Suprapubic skin (tissue), 4 donors: ENCODE measurements at regions not wholly inside any gene's neighbourhood (a gene's known extent, or its start where the extent isn't known, plus 50 kb on each side); places are given as distances from the start of the nearest gene placed in this dataset.

Experiments
- DNase-seq, 2 donors: peaks; one replicate each; pipeline ENCODE4 v3.0.0-alpha.2; 2019; ENCODE audit warnings: low spot score in 2 of 2
- H3K27ac ChIP-seq: fragments of 200-600 bp; sonication (generic); one replicate; pipeline ENCODE4 v1.5.1; 2019
- H3K27me3 ChIP-seq: fragments of 200-600 bp; sonication (generic); one replicate; pipeline ENCODE4 v1.5.1; 2019
- H3K36me3 ChIP-seq: fragments of 200-600 bp; sonication (generic); one replicate; pipeline ENCODE4 v1.5.1; 2019
- H3K4me1 ChIP-seq: fragments of 200-600 bp; sonication (generic); one replicate; pipeline ENCODE4 v1.5.1; 2019
- H3K4me3 ChIP-seq: fragments of 200-600 bp; sonication (generic); one replicate; pipeline ENCODE4 v1.5.1; 2019; ENCODE audit warnings: mild to moderate bottlenecking
- H3K9me3 ChIP-seq: fragments of 200-600 bp; sonication (generic); one replicate; pipeline ENCODE4 v1.5.1; 2019
- EP300 ChIP-seq: sonication (generic); formaldehyde crosslinking; IDR thresholded peaks from one replicate; pipeline ENCODE4 v1.6.1; 2017; ENCODE audit warnings: antibody characterized with exemption
- POLR2A ChIP-seq, 2 donors: fragments of 450-650 bp; IDR thresholded peaks; one replicate each; pipeline ENCODE4 v1.6.1; 2017; ENCODE audit warnings: antibody characterized with exemption in 2 of 2, mild to moderate bottlenecking in 2 of 2, moderate library complexity in 2 of 2
- POLR2AphosphoS5 ChIP-seq, 3 donors: sonication (generic); formaldehyde crosslinking; IDR thresholded peaks; one replicate each; pipeline ENCODE4 v1.6.1; 2017; ENCODE audit warnings: antibody characterized with exemption in 3 of 3
- WGBS: methylation state at CpG from one replicate; pipeline ENCODE4 v1.1.5; 2018; 5-methylcytosine and 5-hydroxymethylcytosine counted together
- TF ChIP-seq, protein P1 (sequence below), 2 donors: fragments of 200-600 bp in 1 of 2; fragments of 450-650 bp in 1 of 2; sonication (generic) in 1 of 2; IDR thresholded peaks; one replicate each; pipeline ENCODE4 v1.5.1; 2016 to 2019; ENCODE audit warnings: antibody characterized with exemption in 2 of 2, mild to moderate bottlenecking in 1 of 2, moderate library complexity in 1 of 2

GRCh38 chr20:11780765-11781369 is 136.8 kb upstream of the BTBD3 start:
- TF ChIP-seq POLR2AphosphoS5 (IDR thresholded peaks at IDR 0.05) (no peak), POLR2A (IDR thresholded peaks at IDR 0.05) (no peak), EP300 (no peak)
- TF ChIP-seq, protein P1, sequence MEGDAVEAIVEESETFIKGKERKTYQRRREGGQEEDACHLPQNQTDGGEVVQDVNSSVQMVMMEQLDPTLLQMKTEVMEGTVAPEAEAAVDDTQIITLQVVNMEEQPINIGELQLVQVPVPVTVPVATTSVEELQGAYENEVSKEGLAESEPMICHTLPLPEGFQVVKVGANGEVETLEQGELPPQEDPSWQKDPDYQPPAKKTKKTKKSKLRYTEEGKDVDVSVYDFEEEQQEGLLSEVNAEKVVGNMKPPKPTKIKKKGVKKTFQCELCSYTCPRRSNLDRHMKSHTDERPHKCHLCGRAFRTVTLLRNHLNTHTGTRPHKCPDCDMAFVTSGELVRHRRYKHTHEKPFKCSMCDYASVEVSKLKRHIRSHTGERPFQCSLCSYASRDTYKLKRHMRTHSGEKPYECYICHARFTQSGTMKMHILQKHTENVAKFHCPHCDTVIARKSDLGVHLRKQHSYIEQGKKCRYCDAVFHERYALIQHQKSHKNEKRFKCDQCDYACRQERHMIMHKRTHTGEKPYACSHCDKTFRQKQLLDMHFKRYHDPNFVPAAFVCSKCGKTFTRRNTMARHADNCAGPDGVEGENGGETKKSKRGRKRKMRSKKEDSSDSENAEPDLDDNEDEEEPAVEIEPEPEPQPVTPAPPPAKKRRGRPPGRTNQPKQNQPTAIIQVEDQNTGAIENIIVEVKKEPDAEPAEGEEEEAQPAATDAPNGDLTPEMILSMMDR (IDR thresholded peaks at IDR 0.05), result no peak
- H3K27ac ChIP-seq, result no peak overlapping the region
- H3K36me3 ChIP-seq, result no peaks in the 10 kb centered on the region
- no peak for DNase-seq
- no peaks in the 10 kb centered on the region for H3K9me3 ChIP-seq
- no peak overlapping the region for H3K4me3 ChIP-seq
- H3K27me3 ChIP-seq, result no peaks in the 10 kb centered on the region
- WGBS, result 50% methylated on average over 2 of the region's 2 CpGs
- no peaks in the 10 kb centered on the region for H3K4me1 ChIP-seq

GRCh38 chr20:11783102-11783850 is 134.4 kb upstream of the BTBD3 start:
- no peak for DNase-seq
- TF ChIP-seq POLR2A (IDR thresholded peaks at IDR 0.05), result no peak
- H3K4me3 ChIP-seq, result no peak overlapping the region
- H3K27me3 ChIP-seq, result no peaks in the 10 kb centered on the region
- WGBS, result 87% methylated on average over 6 of the region's 6 CpGs
- no peak overlapping the region for H3K27ac ChIP-seq
- no peaks in the 10 kb centered on the region for H3K4me1 ChIP-seq
- no peaks in the 10 kb centered on the region for H3K36me3 ChIP-seq
- H3K9me3 ChIP-seq, result no peaks in the 10 kb centered on the region

DNA sequence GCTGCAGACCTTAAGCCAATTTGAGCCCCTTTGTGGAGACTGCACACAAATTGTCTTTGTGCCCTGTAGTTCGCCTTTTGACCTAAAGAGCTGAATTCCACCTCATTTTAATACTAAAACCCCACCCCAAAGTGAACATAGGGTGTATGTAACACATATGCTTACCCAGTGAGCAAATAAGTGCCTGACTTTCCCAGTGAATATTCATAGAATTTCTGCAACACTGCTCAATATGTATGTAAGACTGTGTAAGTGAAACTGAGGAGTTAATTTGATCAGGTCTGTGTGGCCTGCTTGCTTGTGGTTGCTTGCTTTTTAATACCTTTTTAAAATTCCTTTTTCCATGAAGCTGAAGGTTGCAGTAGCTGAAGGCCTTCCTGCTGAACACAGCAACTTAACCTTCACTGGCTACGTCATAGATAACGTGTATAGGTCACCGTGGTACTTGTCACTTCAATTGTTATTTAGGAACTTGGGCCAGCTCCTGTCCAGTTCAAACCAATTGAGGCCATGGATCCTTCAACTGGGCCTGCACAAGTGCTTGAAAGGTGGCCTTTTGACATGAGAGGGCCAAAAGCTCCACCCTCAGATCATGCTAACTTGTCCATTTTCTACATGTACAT is 131.7 kb upstream of the BTBD3 start:
- H3K4me3 ChIP-seq, result no peak overlapping the region
- DNase-seq, result no peak
- WGBS, result 80% methylated on average over 4 of the region's 4 CpGs
- H3K27me3 ChIP-seq, result no peaks in the 10 kb centered on the region
- H3K27ac ChIP-seq, result no peak overlapping the region
- H3K9me3 ChIP-seq, result no peaks in the 10 kb centered on the region
- TF ChIP-seq, protein P1 (IDR thresholded peaks at IDR 0.05), result no peak
- TF ChIP-seq EP300, result no peak
- TF ChIP-seq POLR2AphosphoS5 (IDR thresholded peaks at IDR 0.05), result no peak
- no peak for TF ChIP-seq POLR2A (IDR thresholded peaks at IDR 0.05)
- no peaks in the 10 kb centered on the region for H3K4me1 ChIP-seq
- H3K36me3 ChIP-seq, result no peaks in the 10 kb centered on the region

DNA sequence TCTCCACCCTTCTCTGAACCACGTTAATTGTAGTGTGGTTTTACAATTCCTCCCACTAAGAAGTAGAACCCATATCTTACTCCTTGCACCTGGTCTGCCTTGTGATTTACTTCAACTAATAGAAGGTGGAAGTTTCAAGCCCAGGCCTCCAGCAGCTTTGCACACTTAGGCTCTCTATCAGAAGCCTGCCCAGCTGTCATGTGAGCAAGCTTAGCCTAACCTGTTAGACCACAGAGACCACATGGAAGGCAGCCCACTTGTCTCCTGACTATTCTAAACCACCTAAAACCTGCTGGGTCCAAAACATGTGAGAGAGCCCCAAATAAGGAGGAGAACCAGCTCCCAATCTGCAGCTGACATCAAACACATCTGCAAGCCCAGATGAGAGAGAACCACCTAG is 127.6 kb upstream of the BTBD3 start:
- 77% methylated on average over 1 of the region's 1 CpG for WGBS
- Histone ChIP-seq H3K27ac (no peak overlapping the region), H3K36me3 (no peaks in the 10 kb centered on the region), H3K4me1 (no peaks in the 10 kb centered on the region), H3K27me3 (no peaks in the 10 kb centered on the region), H3K9me3 (no peaks in the 10 kb centered on the region), H3K4me3 (no peak overlapping the region)
- TF ChIP-seq POLR2AphosphoS5 (IDR thresholded peaks at IDR 0.05) (no peak), POLR2A (IDR thresholded peaks at IDR 0.05) (no peak), EP300 (no peak)
- TF ChIP-seq, protein P1 (IDR thresholded peaks at IDR 0.05), result no peak
- DNase-seq, result no peak

DNA sequence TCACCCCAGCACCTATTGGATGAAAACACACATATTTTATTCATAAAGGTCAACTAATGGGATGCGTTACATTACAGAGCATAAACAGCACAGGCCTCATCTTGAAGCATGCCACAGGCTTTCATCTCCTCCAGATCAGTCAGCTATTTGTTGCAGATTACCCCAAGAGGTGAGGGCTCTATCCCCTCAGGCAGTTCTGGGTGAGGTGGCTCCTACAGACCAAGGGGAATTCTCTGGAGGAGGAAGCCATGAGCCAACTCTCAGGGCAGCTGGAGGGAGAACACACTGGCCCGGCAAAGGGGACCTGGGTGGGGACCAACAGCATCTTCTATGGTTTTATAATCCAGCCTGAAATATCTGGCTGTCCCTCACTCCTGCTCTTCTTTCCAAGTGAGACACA is 126.4 kb upstream of the BTBD3 start:
- Histone ChIP-seq H3K4me3 (no peak overlapping the region), H3K27me3 (no peaks in the 10 kb centered on the region), H3K36me3 (no peaks in the 10 kb centered on the region), H3K9me3 (no peaks in the 10 kb centered on the region), H3K27ac (no peak overlapping the region), H3K4me1 (no peaks in the 10 kb centered on the region)
- WGBS, result 90% methylated on average over 2 of the region's 2 CpGs
- no peak for TF ChIP-seq POLR2AphosphoS5 (IDR thresholded peaks at IDR 0.05)
- TF ChIP-seq, protein P1 (IDR thresholded peaks at IDR 0.05), result no peak
- no peak for TF ChIP-seq POLR2A (IDR thresholded peaks at IDR 0.05)
- DNase-seq, result no peak
